ENCODE measurements at regions not wholly inside any gene's neighbourhood (a gene's known extent, or its start where the extent isn't known, plus 50 kb on each side); places are given as distances from the start of the nearest gene placed in this dataset.
A peak's percentile ranks its signal among the peaks of the same experiment; 100 is the strongest.

DNA sequence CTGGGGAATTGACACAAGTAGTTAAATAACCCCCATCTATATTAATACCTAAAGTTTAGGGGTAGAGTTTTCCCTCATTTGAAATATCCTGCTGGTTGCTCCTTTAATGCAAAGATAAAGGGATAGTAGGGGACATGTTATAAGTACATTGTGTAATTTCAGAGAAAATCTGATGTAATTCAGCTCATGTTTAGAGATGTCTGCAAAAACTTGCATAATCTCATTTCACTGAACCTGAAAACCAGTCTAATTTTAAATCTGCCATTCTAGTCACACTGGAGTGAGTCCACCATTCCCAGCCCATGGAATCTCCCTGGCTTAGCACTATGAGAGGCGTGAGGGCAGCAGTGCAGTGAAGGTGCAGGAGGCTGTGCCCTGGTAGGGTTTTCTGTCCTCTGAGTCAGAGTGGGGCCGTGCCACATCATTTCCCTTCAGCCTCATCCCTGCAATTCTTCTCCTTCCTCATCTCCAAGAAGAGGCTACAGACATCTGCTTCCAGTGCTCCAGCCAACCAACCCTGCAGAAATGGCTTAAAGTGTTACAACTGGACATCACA is 246.3 kb upstream of the UMPS start:
- H3K4me2 ChIP-seq (ENCODE audit: low read depth, low read length, poor library complexity, severe bottlenecking), result no peak overlapping the region
- no peak overlapping the region for H2AFZ ChIP-seq (ENCODE audit: low read length)
- H3K27me3 ChIP-seq (ENCODE audit: insufficient read depth, low read length, poor library complexity, severe bottlenecking), result no peaks in the 10 kb centered on the region
- no peaks in the 10 kb centered on the region for H3K9me3 ChIP-seq (ENCODE audit: insufficient read depth, low read depth, low read length)
- H3K36me3 ChIP-seq (ENCODE audit: insufficient read depth, low read length), result no peaks in the 10 kb centered on the region
- no peaks in the 10 kb centered on the region for H3F3A ChIP-seq (ENCODE audit: low read depth)
- no peaks in the 10 kb centered on the region for H4K20me1 ChIP-seq (ENCODE audit: insufficient read depth, low read length, poor library complexity, severe bottlenecking)
- TF ChIP-seq, protein P1, sequence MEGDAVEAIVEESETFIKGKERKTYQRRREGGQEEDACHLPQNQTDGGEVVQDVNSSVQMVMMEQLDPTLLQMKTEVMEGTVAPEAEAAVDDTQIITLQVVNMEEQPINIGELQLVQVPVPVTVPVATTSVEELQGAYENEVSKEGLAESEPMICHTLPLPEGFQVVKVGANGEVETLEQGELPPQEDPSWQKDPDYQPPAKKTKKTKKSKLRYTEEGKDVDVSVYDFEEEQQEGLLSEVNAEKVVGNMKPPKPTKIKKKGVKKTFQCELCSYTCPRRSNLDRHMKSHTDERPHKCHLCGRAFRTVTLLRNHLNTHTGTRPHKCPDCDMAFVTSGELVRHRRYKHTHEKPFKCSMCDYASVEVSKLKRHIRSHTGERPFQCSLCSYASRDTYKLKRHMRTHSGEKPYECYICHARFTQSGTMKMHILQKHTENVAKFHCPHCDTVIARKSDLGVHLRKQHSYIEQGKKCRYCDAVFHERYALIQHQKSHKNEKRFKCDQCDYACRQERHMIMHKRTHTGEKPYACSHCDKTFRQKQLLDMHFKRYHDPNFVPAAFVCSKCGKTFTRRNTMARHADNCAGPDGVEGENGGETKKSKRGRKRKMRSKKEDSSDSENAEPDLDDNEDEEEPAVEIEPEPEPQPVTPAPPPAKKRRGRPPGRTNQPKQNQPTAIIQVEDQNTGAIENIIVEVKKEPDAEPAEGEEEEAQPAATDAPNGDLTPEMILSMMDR (conservative IDR thresholded peaks at IDR 0.05; ENCODE audit: low read length), result no peak
- TF ChIP-seq EZH2phosphoT487 (IDR thresholded peaks at IDR 0.05; ENCODE audit: borderline replicate concordance), result no peak
- no peaks in the 10 kb centered on the region for H3K79me2 ChIP-seq (ENCODE audit: insufficient read depth, low read length)
- H3K9me2 ChIP-seq (replicated peaks; ENCODE audit: low read depth, low read length), result no peaks in the 10 kb centered on the region
- no peaks in the 10 kb centered on the region for H3K4me1 ChIP-seq (ENCODE audit: insufficient read depth, low read length, poor library complexity, severe bottlenecking)
- no peak overlapping the region for H3K4me3 ChIP-seq (ENCODE audit: low read length, poor library complexity, severe bottlenecking)
- no peak overlapping the region for H3K9ac ChIP-seq (ENCODE audit: low read depth, low read length, poor library complexity, severe bottlenecking)

DNA sequence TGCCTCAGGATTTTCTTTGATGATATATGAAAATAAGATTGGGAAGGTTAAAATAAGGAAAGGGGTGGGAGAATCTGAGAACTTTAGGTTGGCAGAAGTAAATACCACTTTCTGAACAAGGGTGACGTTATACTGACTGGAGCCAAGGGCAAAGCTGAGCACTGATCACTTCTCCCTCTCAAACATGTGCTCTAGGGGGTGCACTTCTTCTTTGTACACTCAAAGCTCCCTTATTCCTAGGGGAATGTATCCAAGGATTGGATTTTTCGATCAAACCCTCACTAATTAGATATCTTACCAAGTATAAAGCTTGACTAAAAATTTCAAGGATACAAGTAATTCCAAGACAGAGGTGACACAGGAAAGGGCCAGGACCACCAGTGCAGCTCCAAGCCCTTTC is 243.9 kb upstream of the UMPS start:
- H3K9me3 ChIP-seq (ENCODE audit: insufficient read depth, low read depth, low read length), result no peaks in the 10 kb centered on the region
- no peaks in the 10 kb centered on the region for H3K79me2 ChIP-seq (ENCODE audit: insufficient read depth, low read length)
- no peak overlapping the region for H3K4me3 ChIP-seq (ENCODE audit: low read length, poor library complexity, severe bottlenecking)
- H3K27me3 ChIP-seq (ENCODE audit: insufficient read depth, low read length, poor library complexity, severe bottlenecking), result no peaks in the 10 kb centered on the region
- no peaks in the 10 kb centered on the region for H3K36me3 ChIP-seq (ENCODE audit: insufficient read depth, low read length)
- H3F3A ChIP-seq (ENCODE audit: low read depth), result no peaks in the 10 kb centered on the region
- no peaks in the 10 kb centered on the region for H3K9me2 ChIP-seq (replicated peaks; ENCODE audit: low read depth, low read length)
- no peak overlapping the region for H2AFZ ChIP-seq (ENCODE audit: low read length)
- TF ChIP-seq EZH2phosphoT487 (IDR thresholded peaks at IDR 0.05; ENCODE audit: borderline replicate concordance), result no peak
- TF ChIP-seq, protein P1 (conservative IDR thresholded peaks at IDR 0.05; ENCODE audit: low read length), result peak; percentile 20; the same call in 1 of the 2 replicates
- H3K4me1 ChIP-seq (ENCODE audit: insufficient read depth, low read length, poor library complexity, severe bottlenecking), result peaks cover 3% of the 10 kb centered on the region
- H4K20me1 ChIP-seq (ENCODE audit: insufficient read depth, low read length, poor library complexity, severe bottlenecking), result no peaks in the 10 kb centered on the region
- H3K4me2 ChIP-seq (ENCODE audit: low read depth, low read length, poor library complexity, severe bottlenecking), result no peak overlapping the region
- no peak overlapping the region for H3K9ac ChIP-seq (ENCODE audit: low read depth, low read length, poor library complexity, severe bottlenecking)

- Histone ChIP-seq H3K9ac (ENCODE audit: low read depth, low read length, poor library complexity, severe bottlenecking) (no peak overlapping the region), H3K4me2 (ENCODE audit: low read depth, low read length, poor library complexity, severe bottlenecking) (no peak overlapping the region), H2AFZ (ENCODE audit: low read length) (no peak overlapping the region), H3K27me3 (ENCODE audit: insufficient read depth, low read length, poor library complexity, severe bottlenecking) (no peaks in the 10 kb centered on the region), H3K9me2 (replicated peaks; ENCODE audit: low read depth, low read length) (no peaks in the 10 kb centered on the region), H3K9me3 (ENCODE audit: insufficient read depth, low read depth, low read length) (no peaks in the 10 kb centered on the region), H3K4me1 (ENCODE audit: insufficient read depth, low read length, poor library complexity, severe bottlenecking) (peaks cover 5% of the 10 kb centered on the region), H3K4me3 (ENCODE audit: low read length, poor library complexity, severe bottlenecking) (no peak overlapping the region), H3K36me3 (ENCODE audit: insufficient read depth, low read length) (no peaks in the 10 kb centered on the region), H4K20me1 (ENCODE audit: insufficient read depth, low read length, poor library complexity, severe bottlenecking) (no peaks in the 10 kb centered on the region), H3K79me2 (ENCODE audit: insufficient read depth, low read length) (no peaks in the 10 kb centered on the region), H3F3A (ENCODE audit: low read depth) (no peaks in the 10 kb centered on the region)
- TF ChIP-seq, protein P1 (conservative IDR thresholded peaks at IDR 0.05; ENCODE audit: low read length), result no peak
- TF ChIP-seq EZH2phosphoT487 (IDR thresholded peaks at IDR 0.05; ENCODE audit: borderline replicate concordance), result no peak
Measured at GRCh38 chr3:124489506-124489905, 240.7 kb upstream of the UMPS start.

All from Loucy (cell line).